ENCODE measurements at regions not wholly inside any gene's neighbourhood (a gene's known extent, or its start where the extent isn't known, plus 50 kb on each side); places are given as distances from the start of the nearest gene placed in this dataset.
A peak's percentile ranks its signal among the peaks of the same experiment; 100 is the strongest.

- H3K4me3 ChIP-seq (ENCODE audit: control insufficient read depth, low read depth, low read length) = no peak overlapping the region
- TF ChIP-seq CTCF (conservative IDR thresholded peaks at IDR 0.05; ENCODE audit: control insufficient read depth, insufficient read depth, low read depth, low read length) = no peak
- peak; percentile 49 for DNase-seq (ENCODE audit: low read depth)
These were observed 116.8 kb upstream of the PAM start for GRCh38 chr5:102638316-102638715.

GRCh38 chr5:102638912-102639652 is 116.0 kb upstream of the PAM start:
- no peak overlapping the region for H3K4me3 ChIP-seq (ENCODE audit: control insufficient read depth, low read depth, low read length)
- no peak for TF ChIP-seq CTCF (conservative IDR thresholded peaks at IDR 0.05; ENCODE audit: control insufficient read depth, insufficient read depth, low read depth, low read length)
- DNase-seq (ENCODE audit: low read depth) = no peak

- peak; percentile 30 for DNase-seq (ENCODE audit: low read depth)
- no peak overlapping the region for H3K4me3 ChIP-seq (ENCODE audit: control insufficient read depth, low read depth, low read length)
- TF ChIP-seq CTCF (conservative IDR thresholded peaks at IDR 0.05; ENCODE audit: control insufficient read depth, insufficient read depth, low read depth, low read length) = no peak
These were observed 105.4 kb upstream of the PAM start for GRCh38 chr5:102649731-102650130.

GRCh38 chr5:102651466-102651865 is 103.6 kb upstream of the PAM start:
- peak; percentile 58 for DNase-seq (ENCODE audit: low read depth)
- TF ChIP-seq CTCF (conservative IDR thresholded peaks at IDR 0.05; ENCODE audit: control insufficient read depth, insufficient read depth, low read depth, low read length) = no peak

GRCh38 chr5:102654559-102655349 is 100.4 kb upstream of the PAM start:
- H3K4me3 ChIP-seq (ENCODE audit: control insufficient read depth, low read depth, low read length) = no peak overlapping the region
- TF ChIP-seq CTCF (conservative IDR thresholded peaks at IDR 0.05; ENCODE audit: control insufficient read depth, insufficient read depth, low read depth, low read length) = no peak
- peak; percentile 63 for DNase-seq (ENCODE audit: low read depth)

More at GRCh38 chr5:102651466-102651865, 103.6 kb upstream of the PAM start:
- no peak overlapping the region for H3K4me3 ChIP-seq (ENCODE audit: control insufficient read depth, low read depth, low read length)

- no peak overlapping the region for H3K4me3 ChIP-seq (ENCODE audit: control insufficient read depth, low read depth, low read length)
- TF ChIP-seq CTCF (conservative IDR thresholded peaks at IDR 0.05; ENCODE audit: control insufficient read depth, insufficient read depth, low read depth, low read length) = no peak
- no peak for DNase-seq (ENCODE audit: low read depth)
These were observed 96.0 kb upstream of the PAM start for GRCh38 chr5:102659151-102659550.
